ENCODE measurements at regions not wholly inside any gene's neighbourhood (a gene's known extent, or its start where the extent isn't known, plus 50 kb on each side); places are given as distances from the start of the nearest gene placed in this dataset.

GRCh38 chr11:109109150-109109549 lies 312.8 kb upstream of the C11orf87 start:
- POLR2A ChIA-PET = no interaction called here
- Mint-ChIP-seq H3K9me3 (ENCODE audit: unreplicated experiment) (no peaks in the 10 kb centered on the region), H3K27ac (ENCODE audit: low read depth, unreplicated experiment) (no peak overlapping the region), H3K36me3 (ENCODE audit: insufficient read depth, unreplicated experiment) (no peaks in the 10 kb centered on the region), H3K27me3 (ENCODE audit: insufficient read depth, unreplicated experiment) (no peaks in the 10 kb centered on the region), H3K4me3 (ENCODE audit: unreplicated experiment) (no peak overlapping the region), H3K4me1 (ENCODE audit: insufficient read depth, unreplicated experiment) (no peaks in the 10 kb centered on the region)
- CTCF ChIA-PET = interaction anchor here (0.6 kb wide), 1 partner anchor 10 kb away, joined by 3 read pairs; no protein-coding TSS in a partner anchor
- DNase-seq (ENCODE audit: unreplicated experiment) = no peak
- no peak for TF ChIP-seq CTCF (IDR thresholded peaks at IDR 0.05; ENCODE audit: unreplicated experiment)
- no TSS peak for BruUV-seq (replicated peaks)
- intact Hi-C loops (cut with micrococcal nuclease) = no loop called here

GRCh38 chr11:109109571-109110315 lies 312.2 kb upstream of the C11orf87 start:
- H3K27ac Mint-ChIP-seq (ENCODE audit: low read depth, unreplicated experiment) = no peak overlapping the region
- POLR2A ChIA-PET = no interaction called here
- CTCF ChIA-PET = no interaction called here
- no peaks in the 10 kb centered on the region for H3K36me3 Mint-ChIP-seq (ENCODE audit: insufficient read depth, unreplicated experiment)
- no TSS peak for BruUV-seq (replicated peaks)
- DNase-seq (ENCODE audit: unreplicated experiment) = no peak
- H3K4me3 Mint-ChIP-seq (ENCODE audit: unreplicated experiment) = no peak overlapping the region
- no peaks in the 10 kb centered on the region for H3K27me3 Mint-ChIP-seq (ENCODE audit: insufficient read depth, unreplicated experiment)
- intact Hi-C loops (cut with micrococcal nuclease) = no loop called here
- H3K4me1 Mint-ChIP-seq (ENCODE audit: insufficient read depth, unreplicated experiment) = no peaks in the 10 kb centered on the region
- TF ChIP-seq CTCF (IDR thresholded peaks at IDR 0.05; ENCODE audit: unreplicated experiment) = no peak
- H3K9me3 Mint-ChIP-seq (ENCODE audit: unreplicated experiment) = no peaks in the 10 kb centered on the region

- no peak for DNase-seq (ENCODE audit: unreplicated experiment)
- intact Hi-C loops (cut with micrococcal nuclease) = no loop called here
- no peak overlapping the region for H3K4me3 Mint-ChIP-seq (ENCODE audit: unreplicated experiment)
- ChIA-PET CTCF (interaction anchor here (1.2 kb wide), 1 partner anchor 10 kb away, joined by 4 read pairs; no protein-coding TSS in a partner anchor), POLR2A (no interaction called here)
- H3K27me3 Mint-ChIP-seq (ENCODE audit: insufficient read depth, unreplicated experiment) = no peaks in the 10 kb centered on the region
- no peak overlapping the region for H3K27ac Mint-ChIP-seq (ENCODE audit: low read depth, unreplicated experiment)
- no peaks in the 10 kb centered on the region for H3K9me3 Mint-ChIP-seq (ENCODE audit: unreplicated experiment)
- no peaks in the 10 kb centered on the region for H3K36me3 Mint-ChIP-seq (ENCODE audit: insufficient read depth, unreplicated experiment)
- H3K4me1 Mint-ChIP-seq (ENCODE audit: insufficient read depth, unreplicated experiment) = no peaks in the 10 kb centered on the region
- TF ChIP-seq CTCF (IDR thresholded peaks at IDR 0.05; ENCODE audit: unreplicated experiment) = no peak
- no TSS peak for BruUV-seq (replicated peaks)
These were observed 309.7 kb upstream of the C11orf87 start for GRCh38 chr11:109112261-109112660.

- TF ChIP-seq CTCF (IDR thresholded peaks at IDR 0.05; ENCODE audit: unreplicated experiment) = no peak
- no TSS peak for BruUV-seq (replicated peaks)
- Mint-ChIP-seq H3K27me3 (ENCODE audit: insufficient read depth, unreplicated experiment) (no peaks in the 10 kb centered on the region), H3K4me1 (ENCODE audit: insufficient read depth, unreplicated experiment) (no peaks in the 10 kb centered on the region), H3K27ac (ENCODE audit: low read depth, unreplicated experiment) (no peak overlapping the region), H3K36me3 (ENCODE audit: insufficient read depth, unreplicated experiment) (no peaks in the 10 kb centered on the region), H3K4me3 (ENCODE audit: unreplicated experiment) (no peak overlapping the region), H3K9me3 (ENCODE audit: unreplicated experiment) (no peaks in the 10 kb centered on the region)
- DNase-seq (ENCODE audit: unreplicated experiment) = no peak
- POLR2A ChIA-PET = no interaction called here
- CTCF ChIA-PET = interaction anchor here (1.2 kb wide), 1 partner anchor 10 kb away, joined by 4 read pairs; no protein-coding TSS in a partner anchor
- intact Hi-C loops (cut with micrococcal nuclease) = no loop called here
These were observed 309.1 kb upstream of the C11orf87 start for GRCh38 chr11:109112821-109113280.
